PC-9 (cell line): ENCODE measurements at regions not wholly inside any gene's neighbourhood (a gene's known extent, or its start where the extent isn't known, plus 50 kb on each side); places are given as distances from the start of the nearest gene placed in this dataset.

Source experiments
- EZH2 ChIP-seq: fragments of 200-600 bp; sonication (generic); IDR thresholded peaks from 2 replicates; pipeline ENCODE4 v1.8.0; 2017; ENCODE audit warnings: antibody characterized with exemption, low read depth
- TF ChIP-seq, protein P1 (sequence below): fragments of 200-600 bp; sonication (generic); conservative IDR thresholded peaks from 2 replicates; pipeline ENCODE4 v1.6.1; 2017; ENCODE audit warnings: mixed run types, antibody characterized with exemption, mild to moderate bottlenecking, moderate library complexity

DNA sequence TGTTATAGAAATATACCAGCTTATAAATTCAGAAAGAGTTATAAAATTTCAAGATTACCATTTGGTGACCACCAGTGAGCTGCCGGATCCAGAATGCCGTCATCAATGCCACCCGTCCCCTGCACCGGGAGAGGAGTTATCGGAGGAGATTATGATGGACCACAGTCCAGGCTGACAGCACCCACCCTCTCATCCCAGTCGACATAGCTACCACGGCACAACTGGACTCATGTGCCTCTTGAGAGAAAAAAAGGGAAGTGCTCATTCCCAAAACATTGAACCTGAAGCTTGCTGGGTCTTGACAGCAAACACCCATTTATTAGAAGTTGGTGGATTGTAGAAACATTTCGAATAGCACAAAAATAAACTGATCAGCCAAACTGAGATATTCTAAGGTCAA is 1331.5 kb downstream of the TBC1D22A start:
- TF ChIP-seq EZH2: no peak
- TF ChIP-seq, protein P1, sequence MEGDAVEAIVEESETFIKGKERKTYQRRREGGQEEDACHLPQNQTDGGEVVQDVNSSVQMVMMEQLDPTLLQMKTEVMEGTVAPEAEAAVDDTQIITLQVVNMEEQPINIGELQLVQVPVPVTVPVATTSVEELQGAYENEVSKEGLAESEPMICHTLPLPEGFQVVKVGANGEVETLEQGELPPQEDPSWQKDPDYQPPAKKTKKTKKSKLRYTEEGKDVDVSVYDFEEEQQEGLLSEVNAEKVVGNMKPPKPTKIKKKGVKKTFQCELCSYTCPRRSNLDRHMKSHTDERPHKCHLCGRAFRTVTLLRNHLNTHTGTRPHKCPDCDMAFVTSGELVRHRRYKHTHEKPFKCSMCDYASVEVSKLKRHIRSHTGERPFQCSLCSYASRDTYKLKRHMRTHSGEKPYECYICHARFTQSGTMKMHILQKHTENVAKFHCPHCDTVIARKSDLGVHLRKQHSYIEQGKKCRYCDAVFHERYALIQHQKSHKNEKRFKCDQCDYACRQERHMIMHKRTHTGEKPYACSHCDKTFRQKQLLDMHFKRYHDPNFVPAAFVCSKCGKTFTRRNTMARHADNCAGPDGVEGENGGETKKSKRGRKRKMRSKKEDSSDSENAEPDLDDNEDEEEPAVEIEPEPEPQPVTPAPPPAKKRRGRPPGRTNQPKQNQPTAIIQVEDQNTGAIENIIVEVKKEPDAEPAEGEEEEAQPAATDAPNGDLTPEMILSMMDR: no peak
